Right lobe of liver (tissue), 6 donors: ENCODE measurements at regions not wholly inside any gene's neighbourhood (a gene's known extent, or its start where the extent isn't known, plus 50 kb on each side); places are given as distances from the start of the nearest gene placed in this dataset.

Experiments
- ATAC-seq, 4 donors: fragments of 200-7000 bp; cut with Tn5 transposase; one replicate each; pipeline ENCODE4 v1.9.1; 2020; ENCODE audit warnings: mild to moderate bottlenecking in 4 of 4, moderate library complexity in 4 of 4
- DNase-seq, 3 donors: peaks; one replicate each; pipeline ENCODE4 v3.0.0-alpha.2; 2020
- H3K27ac ChIP-seq, 3 donors: fragments of 200-600 bp; one replicate each; pipeline ENCODE4 v1.8.0; 2022
- H3K27me3 ChIP-seq, 2 donors: fragments of 200-600 bp; one replicate each; pipeline ENCODE4 v1.8.0; 2022
- H3K36me3 ChIP-seq, 4 donors: fragments of 200-600 bp; sonication (generic) in 1 of 4; one replicate each; pipeline versions ENCODE4 v1.5.1 to v1.8.0; 2017 to 2022; ENCODE audit warnings: control low read depth in 1 of 4
- H3K4me1 ChIP-seq, 4 donors: fragments of 200-600 bp; sonication (generic) in 1 of 4; one replicate each; pipeline versions ENCODE4 v1.5.1 to v1.8.0; 2017 to 2022; ENCODE audit warnings: control low read depth in 1 of 4
- H3K4me3 ChIP-seq, 3 donors: fragments of 200-600 bp; one replicate each; pipeline ENCODE4 v1.8.0; 2022
- H3K9me3 ChIP-seq, 4 donors: fragments of 200-600 bp; sonication (generic) in 1 of 4; one replicate each; pipeline versions ENCODE4 v1.5.1 to v1.8.0; 2017 to 2022; ENCODE audit warnings: control low read depth in 1 of 4
- POLR2A ChIP-seq: fragments of 450-650 bp; IDR thresholded peaks from one replicate; pipeline ENCODE4 v1.6.1; 2017; ENCODE audit warnings: antibody characterized with exemption, mild to moderate bottlenecking
- WGBS: methylation state at CpG from one replicate; pipeline ENCODE4 v1.1.6; 2018; ENCODE audit warnings: low coverage, low lambda C conversion rate; ENCODE audit not compliant: insufficient coverage; ENCODE audit errors: missing lambda C conversion rate; 5-methylcytosine and 5-hydroxymethylcytosine counted together
- intact Hi-C, 2 donors: fragments of 100-400 bp; cut with DNase I; formaldehyde crosslinking; loops; one replicate each; pipeline versions ENCODE4 v1.11.2 to v1.14.1; 2022
- TF ChIP-seq, protein P1 (sequence below), 4 donors: fragments of 200-600 bp in 3 of 4; fragments of 450-650 bp in 1 of 4; IDR thresholded peaks; one replicate each; pipeline versions ENCODE4 v1.5.1 to v1.8.0; 2016 to 2022; ENCODE audit warnings: antibody characterized with exemption in 4 of 4, mild to moderate bottlenecking in 2 of 4
- donor health status: DM: no; HTN: yes; CAD: no.
- donor health status: DM: no; HTN: no; CAD: no.
- donor health status: DM: no; HTN: no; CAD: no.
- donor health status: DM: no; HTN: yes; CAD: no.
- donor health status: DM: no; HTN: yes; CAD: no.

DNA sequence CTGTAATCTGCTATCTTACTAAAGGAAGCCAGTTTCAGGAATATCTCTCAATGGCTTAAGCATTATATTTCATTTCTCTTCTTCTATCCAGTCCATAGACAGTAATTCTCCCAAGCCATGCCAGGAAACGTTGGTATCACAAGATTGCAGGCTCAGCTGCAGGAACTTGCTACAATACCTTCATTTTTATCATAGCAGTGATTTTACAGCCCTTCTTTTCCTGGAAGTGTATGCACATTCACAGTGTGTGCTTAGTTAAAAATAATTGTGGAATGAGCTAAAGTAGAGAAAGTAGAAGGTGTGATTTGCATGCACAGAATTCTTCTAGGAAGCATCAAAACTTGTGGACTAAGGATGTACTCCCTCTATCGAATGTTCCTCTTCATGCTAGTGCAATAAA, 647.2 kb upstream of the PTBP2 start:
- Histone ChIP-seq H3K4me1 (no peaks in the 10 kb centered on the region), H3K27me3 (no peaks in the 10 kb centered on the region), H3K4me3 (no peak overlapping the region), H3K9me3 (no peaks in the 10 kb centered on the region), H3K27ac (no peak overlapping the region), H3K36me3 (no peaks in the 10 kb centered on the region)
- TF ChIP-seq, protein P1, sequence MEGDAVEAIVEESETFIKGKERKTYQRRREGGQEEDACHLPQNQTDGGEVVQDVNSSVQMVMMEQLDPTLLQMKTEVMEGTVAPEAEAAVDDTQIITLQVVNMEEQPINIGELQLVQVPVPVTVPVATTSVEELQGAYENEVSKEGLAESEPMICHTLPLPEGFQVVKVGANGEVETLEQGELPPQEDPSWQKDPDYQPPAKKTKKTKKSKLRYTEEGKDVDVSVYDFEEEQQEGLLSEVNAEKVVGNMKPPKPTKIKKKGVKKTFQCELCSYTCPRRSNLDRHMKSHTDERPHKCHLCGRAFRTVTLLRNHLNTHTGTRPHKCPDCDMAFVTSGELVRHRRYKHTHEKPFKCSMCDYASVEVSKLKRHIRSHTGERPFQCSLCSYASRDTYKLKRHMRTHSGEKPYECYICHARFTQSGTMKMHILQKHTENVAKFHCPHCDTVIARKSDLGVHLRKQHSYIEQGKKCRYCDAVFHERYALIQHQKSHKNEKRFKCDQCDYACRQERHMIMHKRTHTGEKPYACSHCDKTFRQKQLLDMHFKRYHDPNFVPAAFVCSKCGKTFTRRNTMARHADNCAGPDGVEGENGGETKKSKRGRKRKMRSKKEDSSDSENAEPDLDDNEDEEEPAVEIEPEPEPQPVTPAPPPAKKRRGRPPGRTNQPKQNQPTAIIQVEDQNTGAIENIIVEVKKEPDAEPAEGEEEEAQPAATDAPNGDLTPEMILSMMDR (IDR thresholded peaks at IDR 0.05), result no peak
- no peak for TF ChIP-seq POLR2A
- 16% methylated on average over 2 of the region's 2 CpGs for WGBS
- intact Hi-C loops, result no loop called here
- DNase-seq, result no peak
- no peak for ATAC-seq

DNA sequence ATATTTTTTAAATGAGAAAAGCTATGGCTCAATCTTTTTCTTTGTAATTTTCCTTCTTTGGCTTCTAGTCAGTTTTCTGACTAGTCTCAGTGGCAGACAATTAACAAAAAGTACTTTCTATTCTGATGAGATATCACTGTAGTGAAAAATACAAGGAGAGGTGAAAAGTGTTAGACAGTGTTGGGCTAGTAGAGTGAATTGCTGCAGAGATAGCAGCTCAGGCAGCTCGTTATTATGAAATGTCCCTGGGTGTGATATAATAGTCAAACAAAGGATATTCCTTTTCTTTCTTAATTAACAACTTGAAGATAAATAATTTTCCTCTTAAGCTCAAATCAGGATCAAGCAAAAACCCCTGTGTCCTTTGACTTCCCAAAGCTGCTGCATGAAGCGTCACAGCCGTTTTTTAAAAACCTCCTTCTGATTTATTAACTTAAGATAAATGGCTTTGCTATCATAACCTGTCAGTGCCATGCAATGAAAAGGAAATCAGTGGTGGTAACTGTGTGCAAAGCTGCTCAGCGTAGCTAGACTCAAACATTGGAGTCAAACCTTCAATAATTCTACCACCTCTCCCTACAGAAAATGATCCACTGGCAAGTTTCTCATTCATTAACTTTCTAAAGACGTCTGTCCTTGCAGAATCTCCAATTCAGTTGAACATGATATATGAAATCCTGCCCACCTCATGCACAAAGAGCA, 646.6 kb upstream of the PTBP2 start:
- Histone ChIP-seq H3K36me3 (no peaks in the 10 kb centered on the region), H3K9me3 (no peaks in the 10 kb centered on the region), H3K4me3 (no peak overlapping the region), H3K4me1 (no peaks in the 10 kb centered on the region), H3K27me3 (no peaks in the 10 kb centered on the region), H3K27ac (no peak overlapping the region)
- intact Hi-C loops, result no loop called here
- WGBS, result 22% methylated on average over 5 of the region's 5 CpGs
- ATAC-seq (no peak), DNase-seq (no peak)
- TF ChIP-seq, protein P1 (IDR thresholded peaks at IDR 0.05), result no peak
- TF ChIP-seq POLR2A, result no peak

DNA sequence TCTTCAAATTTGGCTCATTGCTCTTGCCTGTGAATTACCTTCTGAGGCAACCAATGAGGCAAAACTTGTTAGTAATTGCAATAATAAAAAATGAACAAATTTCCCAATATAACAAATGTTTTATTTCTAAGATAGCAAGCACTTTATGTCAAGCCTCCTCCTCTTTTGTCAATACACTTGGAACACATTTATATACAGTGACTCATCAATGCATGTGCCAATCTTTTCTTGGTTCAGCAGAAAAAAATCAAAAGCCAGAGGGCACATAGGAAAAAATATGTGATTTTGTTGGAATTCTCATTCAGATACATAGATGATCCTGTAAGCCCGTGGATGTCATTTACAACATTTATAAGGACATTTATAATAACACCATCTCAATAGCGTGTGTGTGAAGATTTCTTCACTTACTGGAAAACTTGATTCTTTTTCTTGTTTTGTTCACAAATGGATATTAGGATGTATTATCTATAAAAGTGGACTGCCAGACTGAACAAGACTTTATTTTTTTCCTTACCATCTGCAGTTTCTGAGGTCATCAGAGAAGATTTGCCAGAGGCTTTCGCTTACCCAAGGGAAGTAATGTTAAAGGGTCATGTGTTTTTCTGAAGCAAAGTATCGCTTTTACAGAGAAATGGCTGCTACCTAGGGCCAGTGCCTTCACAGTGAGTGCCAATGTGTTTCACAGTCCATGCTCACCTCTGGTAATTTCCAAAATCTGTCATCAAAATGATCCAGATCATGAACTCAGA, 645.7 kb upstream of the PTBP2 start:
- intact Hi-C loops, result no loop called here
- no peaks in the 10 kb centered on the region for H3K9me3 ChIP-seq
- 59% methylated on average over 4 of the region's 4 CpGs for WGBS
- no peaks in the 10 kb centered on the region for H3K4me1 ChIP-seq
- H3K4me3 ChIP-seq, result no peak overlapping the region
- DNase-seq (no peak), ATAC-seq (no peak)
- no peak overlapping the region for H3K27ac ChIP-seq
- no peaks in the 10 kb centered on the region for H3K36me3 ChIP-seq
- no peaks in the 10 kb centered on the region for H3K27me3 ChIP-seq
- TF ChIP-seq POLR2A, result no peak
- TF ChIP-seq, protein P1 (IDR thresholded peaks at IDR 0.05), result no peak

DNA sequence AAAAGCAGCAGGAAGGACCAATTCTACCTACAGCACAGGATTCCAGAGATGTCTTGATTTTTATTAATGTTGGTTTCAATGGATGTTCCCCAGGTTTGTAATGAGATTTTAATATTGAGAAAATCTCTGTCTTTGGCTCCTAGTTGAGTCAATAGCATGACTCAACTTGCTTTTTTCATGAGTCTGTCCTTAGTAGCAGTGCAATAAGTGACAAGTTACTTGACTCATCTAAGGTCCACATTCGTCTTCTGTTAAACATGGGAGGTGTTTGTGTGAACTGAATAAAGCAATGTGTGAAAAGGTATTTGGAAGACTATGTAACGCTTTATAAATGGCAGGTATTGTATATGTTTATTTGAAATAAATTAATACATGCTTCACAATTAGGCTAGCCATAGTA, 645.0 kb upstream of the PTBP2 start:
- no peak for DNase-seq
- Histone ChIP-seq H3K4me3 (no peak overlapping the region), H3K9me3 (no peaks in the 10 kb centered on the region), H3K27me3 (no peaks in the 10 kb centered on the region), H3K36me3 (no peaks in the 10 kb centered on the region), H3K27ac (no peak overlapping the region), H3K4me1 (no peaks in the 10 kb centered on the region)
- 67% methylated on average over 2 of the region's 2 CpGs for WGBS
- no peak for ATAC-seq
- intact Hi-C loops, result no loop called here
- TF ChIP-seq, protein P1 (IDR thresholded peaks at IDR 0.05), result no peak
- no peak for TF ChIP-seq POLR2A
